ENCODE measurements at regions not wholly inside any gene's neighbourhood (a gene's known extent, or its start where the extent isn't known, plus 50 kb on each side); places are given as distances from the start of the nearest gene placed in this dataset.

GRCh38 chr13:31031482-31031881, 99.0 kb downstream of the TEX26 start:
- Mint-ChIP-seq H3K27me3 (ENCODE audit: insufficient read depth) (peaks cover 34% of the 10 kb centered on the region), H3K27ac (no peak overlapping the region), H3K4me1 (ENCODE audit: low read depth) (no peaks in the 10 kb centered on the region), H3K9me3 (no peaks in the 10 kb centered on the region), H3K36me3 (ENCODE audit: low read depth) (no peaks in the 10 kb centered on the region), H3K4me3 (no peak overlapping the region)
- intact Hi-C loops (cut with micrococcal nuclease), result no loop called here
- DNase-seq (ENCODE audit: low spot score), result no peak

GRCh38 chr13:31029102-31029501, 96.6 kb downstream of the TEX26 start:
- DNase-seq (ENCODE audit: low spot score), result no peak
- Mint-ChIP-seq H3K9me3 (no peaks in the 10 kb centered on the region), H3K4me1 (ENCODE audit: low read depth) (no peaks in the 10 kb centered on the region), H3K27me3 (ENCODE audit: insufficient read depth) (peaks cover 26% of the 10 kb centered on the region), H3K27ac (no peak overlapping the region), H3K4me3 (no peak overlapping the region), H3K36me3 (ENCODE audit: low read depth) (no peaks in the 10 kb centered on the region)
- intact Hi-C loops (cut with micrococcal nuclease), result no loop called here

GRCh38 chr13:31027136-31027535, 94.7 kb downstream of the TEX26 start:
- DNase-seq (ENCODE audit: low spot score), result no peak
- intact Hi-C loops (cut with micrococcal nuclease), result no loop called here
- no peak overlapping the region for H3K27ac Mint-ChIP-seq
- H3K36me3 Mint-ChIP-seq (ENCODE audit: low read depth), result no peaks in the 10 kb centered on the region
- peaks cover 25% of the 10 kb centered on the region for H3K27me3 Mint-ChIP-seq (ENCODE audit: insufficient read depth)
- H3K4me1 Mint-ChIP-seq (ENCODE audit: low read depth), result no peaks in the 10 kb centered on the region
- H3K4me3 Mint-ChIP-seq, result no peak overlapping the region
- H3K9me3 Mint-ChIP-seq, result no peaks in the 10 kb centered on the region
